Left forelimb (tissue), 1 donor: ENCODE measurements at regions not wholly inside any gene's neighbourhood (a gene's known extent, or its start where the extent isn't known, plus 50 kb on each side); places are given as distances from the start of the nearest gene placed in this dataset.

ENCODE experiments used
- DNase-seq: peaks from one replicate; pipeline ENCODE4 v3.0.0-alpha.2; 2018; ENCODE audit warnings: low spot score

- no peak for DNase-seq
Observed at GRCh38 chr4:164701665-164702064, 52.3 kb upstream of the SMIM31 start.
